Fibroblast of gingiva (primary cell): ENCODE measurements at regions not wholly inside any gene's neighbourhood (a gene's known extent, or its start where the extent isn't known, plus 50 kb on each side); places are given as distances from the start of the nearest gene placed in this dataset.

Experiments
- DNase-seq: peaks from one replicate; pipeline ENCODE4 v3.0.0-alpha.2; 2011; ENCODE audit warnings: low read depth

GRCh38 chr3:55413236-55413635 lies 73.9 kb downstream of the WNT5A start:
- no peak for DNase-seq

GRCh38 chr3:55412545-55412944 lies 74.6 kb downstream of the WNT5A start:
- no peak for DNase-seq

DNA sequence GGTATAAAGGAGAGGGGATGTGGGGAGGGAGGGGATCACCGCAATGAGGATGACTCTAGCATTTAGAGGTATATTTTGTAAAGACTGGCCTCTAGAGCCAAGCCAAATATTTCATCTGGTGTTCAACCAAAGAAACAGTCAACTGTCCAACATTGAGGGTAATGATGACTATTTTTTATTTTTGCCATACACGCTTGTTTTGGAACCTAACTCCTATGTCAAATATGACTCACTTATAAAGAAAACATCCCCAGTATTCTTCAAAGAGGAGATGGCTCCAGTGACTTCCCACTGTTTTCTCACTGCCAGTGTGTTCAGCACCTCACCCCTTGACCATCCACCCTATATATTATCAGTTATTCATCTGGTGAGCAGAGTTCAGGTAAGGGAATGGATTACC lies 77.3 kb downstream of the WNT5A start:
- DNase-seq: peak; percentile 17

GRCh38 chr3:55408193-55408826 lies 78.8 kb downstream of the WNT5A start:
- no peak for DNase-seq

DNA sequence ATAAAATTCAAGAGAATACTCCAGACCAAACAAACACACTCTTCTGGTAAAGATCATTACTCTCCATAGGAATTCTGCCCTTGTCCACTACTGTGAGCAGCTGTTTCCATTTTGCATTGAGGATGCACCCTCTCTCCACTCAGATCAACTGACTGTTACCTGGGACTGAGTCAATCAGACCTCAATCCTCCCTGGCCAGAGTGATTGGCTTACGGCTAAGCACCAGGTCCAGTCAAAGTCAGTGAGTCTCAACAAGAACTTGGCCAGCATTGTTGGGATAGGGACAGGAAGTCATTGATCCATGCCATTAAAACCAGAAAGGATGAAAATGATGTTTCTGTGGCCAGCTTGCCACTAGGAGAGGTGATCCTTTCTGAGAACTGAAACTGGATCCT lies 79.7 kb downstream of the WNT5A start:
- DNase-seq: no peak

DNA sequence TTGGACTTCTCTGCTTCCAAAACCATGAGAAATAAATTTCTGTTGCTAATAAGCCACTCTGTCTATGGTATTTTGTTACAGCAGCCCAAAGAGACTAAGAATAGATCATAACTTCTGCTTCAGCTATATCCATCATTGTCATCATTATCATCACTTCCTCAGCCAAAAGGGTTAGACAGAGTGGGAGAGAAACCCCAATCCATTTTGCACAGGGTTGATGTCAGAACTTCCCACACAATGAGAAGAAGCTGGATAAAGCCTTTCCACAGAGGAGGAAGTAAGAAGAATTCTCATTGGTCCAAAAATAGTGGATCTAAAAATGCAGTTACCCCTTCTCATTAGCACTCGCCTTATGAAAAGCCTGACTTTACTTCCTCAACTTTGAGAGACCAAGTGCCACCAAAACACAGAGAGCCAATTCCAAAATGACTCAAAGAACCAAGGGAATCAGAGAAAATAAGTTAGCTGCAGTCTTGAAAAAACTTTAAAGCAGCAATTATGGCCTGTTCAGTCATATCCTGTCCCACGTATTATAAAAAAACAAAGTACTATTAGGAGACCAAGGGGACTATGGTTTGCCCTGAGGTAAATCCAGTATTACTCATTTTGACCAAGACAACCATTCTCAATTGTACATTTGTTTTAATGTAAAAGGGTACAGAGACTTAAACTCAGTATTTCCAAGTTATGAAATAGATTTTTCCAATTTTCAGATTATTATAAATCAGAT lies 80.2 kb downstream of the WNT5A start:
- DNase-seq: no peak

- DNase-seq: no peak
These were observed 81.7 kb downstream of the WNT5A start for GRCh38 chr3:55405436-55405835.

- no peak for DNase-seq
These were observed 84.1 kb downstream of the WNT5A start for GRCh38 chr3:55402886-55403609.

DNA sequence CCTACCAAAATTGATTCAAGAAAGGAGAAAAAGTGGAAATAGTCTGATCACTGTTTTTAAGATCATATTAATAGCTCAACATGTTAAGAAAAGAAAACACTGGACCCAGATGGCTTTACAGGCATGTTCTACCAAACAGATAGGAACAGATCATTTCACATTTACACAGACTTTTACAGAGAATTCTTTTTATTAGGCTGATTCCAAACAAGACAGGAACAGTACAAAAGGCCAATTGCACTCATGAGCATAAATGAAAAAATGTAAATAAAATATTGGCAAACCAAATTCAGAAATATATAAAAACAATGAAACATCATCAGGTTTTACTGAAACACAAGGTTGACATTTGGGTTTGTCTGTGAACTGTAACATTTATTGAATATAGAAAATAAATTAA lies 106.5 kb downstream of the WNT5A start:
- no peak for DNase-seq

DNA sequence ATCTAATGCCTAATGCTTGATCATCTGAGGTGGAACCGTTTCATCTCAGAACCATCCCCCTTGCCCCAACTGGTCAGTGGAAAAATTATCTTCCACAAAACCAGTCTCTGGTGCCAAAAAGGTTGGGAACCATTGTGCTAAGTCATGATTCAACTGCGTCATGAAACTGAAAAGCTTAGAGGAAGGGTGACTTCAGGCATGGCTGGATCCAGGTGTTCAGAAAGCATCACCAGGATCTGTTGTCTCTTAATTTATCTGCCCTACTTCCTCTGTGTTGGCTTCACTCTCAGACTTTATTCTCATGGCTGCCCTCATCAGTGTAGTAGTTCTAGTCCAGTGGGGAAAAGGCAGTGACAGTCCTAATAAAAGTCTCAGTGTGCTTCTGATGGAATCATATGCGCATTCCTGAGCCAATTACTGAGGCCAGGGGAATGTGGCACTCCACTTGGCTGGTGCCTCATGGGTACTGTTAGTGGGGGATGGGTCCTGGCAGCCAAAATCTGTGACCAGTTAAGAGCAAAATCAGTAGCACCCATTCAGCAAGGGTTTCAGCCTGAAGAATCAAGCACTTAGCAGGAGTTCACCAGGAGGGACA lies 110.3 kb downstream of the WNT5A start:
- DNase-seq: no peak

- DNase-seq: no peak
These were observed 113.7 kb downstream of the WNT5A start for GRCh38 chr3:55373423-55373822.

- no peak for DNase-seq
These were observed 116.8 kb downstream of the WNT5A start for GRCh38 chr3:55370272-55370671.

GRCh38 chr3:55369141-55369847 lies 117.8 kb downstream of the WNT5A start:
- DNase-seq: no peak

- DNase-seq: no peak
These were observed 118.7 kb downstream of the WNT5A start for GRCh38 chr3:55368366-55368765.

DNA sequence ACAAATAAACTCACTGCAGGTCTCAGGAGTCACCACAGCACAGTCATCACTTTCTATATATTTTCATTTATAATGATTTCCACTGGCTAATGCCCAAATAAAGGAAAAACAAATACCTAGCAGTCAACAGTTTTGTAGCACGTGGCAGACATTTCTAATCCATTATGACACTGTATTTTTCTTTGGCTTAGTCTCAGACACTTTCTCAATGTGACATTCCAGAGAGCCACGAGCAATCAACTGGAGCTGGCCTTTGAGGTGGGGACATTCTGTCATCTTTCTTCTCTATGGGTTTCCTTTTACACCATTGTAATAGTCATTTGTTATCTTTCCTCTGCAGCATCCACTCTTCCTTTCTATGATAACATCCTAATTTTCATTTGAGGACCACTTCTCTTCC lies 119.7 kb downstream of the WNT5A start:
- no peak for DNase-seq

DNA sequence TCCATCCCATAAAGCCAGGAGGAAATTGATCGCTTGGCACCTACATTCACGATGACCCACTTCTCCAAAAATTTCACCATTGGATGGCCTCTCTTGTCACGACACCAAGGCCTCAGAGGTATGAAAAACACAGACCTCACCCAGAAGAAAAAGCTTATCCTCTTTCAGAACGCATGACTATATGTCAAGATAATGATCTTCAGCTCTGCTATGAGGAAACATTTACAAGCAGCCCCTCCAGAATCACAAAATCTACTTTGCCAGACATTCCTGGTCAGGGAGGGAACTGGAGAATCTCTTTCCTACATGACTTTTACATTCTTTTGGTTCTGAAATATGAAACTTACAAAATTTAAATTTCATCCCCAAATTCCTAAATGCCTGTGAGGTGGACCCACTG lies 122.7 kb downstream of the WNT5A start:
- no peak for DNase-seq

DNA sequence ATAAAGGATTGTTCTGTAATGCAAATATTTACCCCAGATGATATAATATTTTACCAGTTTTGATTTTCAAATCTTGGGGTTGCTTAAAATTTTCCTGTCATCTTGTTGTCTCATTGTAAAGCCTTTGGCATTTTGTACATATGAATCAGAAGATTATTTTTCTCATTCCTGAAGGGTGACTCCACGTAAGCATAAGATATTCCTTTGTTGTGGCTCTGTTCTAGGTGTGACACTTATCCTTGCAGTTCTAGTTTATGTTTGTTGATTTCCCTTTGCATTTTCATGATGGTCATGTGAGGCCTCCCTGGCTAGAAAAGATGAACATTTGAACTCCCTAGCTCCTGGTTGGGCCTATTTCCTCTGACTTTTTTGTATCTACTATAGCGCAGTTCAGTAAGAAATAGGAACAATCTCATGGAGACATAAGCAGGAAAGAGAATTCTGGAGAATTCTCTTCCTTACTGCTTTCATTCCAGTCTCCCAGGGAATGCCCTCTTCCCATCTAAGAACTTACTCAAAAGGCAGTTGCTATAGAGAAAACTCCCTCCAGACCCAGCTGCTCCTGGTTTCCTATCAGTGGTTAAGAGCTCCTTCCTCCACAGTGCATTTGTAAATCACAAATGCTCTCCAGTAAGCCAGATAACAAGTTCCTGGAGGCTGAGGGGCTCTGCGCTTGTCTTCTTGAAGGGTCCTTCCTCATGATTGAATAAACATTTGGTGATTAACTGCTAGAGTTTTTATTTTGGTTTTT lies 124.7 kb downstream of the WNT5A start:
- DNase-seq: no peak

DNA sequence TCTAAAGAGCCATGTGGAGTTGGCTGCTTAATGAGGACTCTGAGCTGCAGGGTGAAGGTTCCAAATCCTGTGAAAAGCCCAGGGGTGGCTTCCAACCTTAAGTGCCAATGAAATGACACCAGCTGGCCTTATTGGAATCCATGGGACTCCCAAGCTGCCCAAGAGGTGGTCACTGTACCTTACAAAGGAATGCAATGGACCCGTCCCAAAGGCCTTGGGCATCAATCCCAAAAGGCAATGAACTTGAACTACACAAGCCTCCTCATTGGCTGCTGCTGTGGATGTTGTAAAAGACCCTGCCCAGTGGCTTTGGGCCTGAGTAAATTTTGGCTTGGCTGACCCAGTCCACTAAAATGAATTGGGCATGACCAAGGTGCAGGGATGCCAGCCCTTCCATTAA lies 129.3 kb downstream of the WNT5A start:
- DNase-seq: no peak

GRCh38 chr3:55352668-55353067 lies 134.4 kb downstream of the WNT5A start:
- DNase-seq: no peak

DNA sequence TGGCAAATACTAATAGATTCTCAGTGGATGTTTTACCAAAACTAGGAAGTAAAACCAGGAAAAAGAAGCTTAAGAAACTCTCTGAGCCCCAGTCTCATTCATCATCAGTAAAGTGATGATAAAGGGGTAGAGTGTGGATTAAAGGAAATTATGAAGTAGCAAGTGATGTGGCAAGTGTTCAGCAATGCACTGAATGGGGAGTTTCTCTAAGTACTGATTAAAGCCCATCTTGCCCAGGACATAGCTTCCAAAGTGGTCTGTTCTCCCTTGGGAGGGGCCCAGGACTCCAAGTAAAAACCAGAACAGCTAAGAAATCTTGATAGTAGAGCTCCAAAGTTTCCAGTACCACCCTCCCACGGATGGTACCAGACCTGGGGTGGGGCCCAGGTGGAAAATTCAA lies 137.3 kb downstream of the WNT5A start:
- no peak for DNase-seq
